GM23338 (cell line): ENCODE measurements at regions not wholly inside any gene's neighbourhood (a gene's known extent, or its start where the extent isn't known, plus 50 kb on each side); places are given as distances from the start of the nearest gene placed in this dataset.

Experiments used
- CREB1 ChIP-seq: fragments of 250-450 bp; sonication (Bioruptor Pico); IDR thresholded peaks from 2 replicates; pipeline ENCODE4 v1.5.0; 2020; ENCODE audit warnings: low read depth, mild to moderate bottlenecking, moderate library complexity
- EZH2 ChIP-seq: fragments of 200-600 bp; sonication (generic); IDR thresholded peaks from one replicate; pipeline ENCODE4 v1.8.0; 2017; ENCODE audit warnings: antibody characterized with exemption, mild to moderate bottlenecking, low read depth; ENCODE audit not compliant: unreplicated experiment
- EZH2phosphoT487 ChIP-seq: fragments of 200-600 bp; sonication (generic); IDR thresholded peaks from one replicate; pipeline ENCODE4 v1.8.1; 2018; ENCODE audit warnings: antibody characterized with exemption; ENCODE audit not compliant: unreplicated experiment
- JUNB ChIP-seq: IDR thresholded peaks from one replicate; pipeline ENCODE4 v1.6.1; 2016; ENCODE audit warnings: antibody characterized with exemption; ENCODE audit not compliant: unreplicated experiment
- NANOG ChIP-seq: IDR thresholded peaks from 2 replicates; pipeline ENCODE4 v1.6.1; 2016; ENCODE audit warnings: antibody characterized with exemption, borderline replicate concordance
- POLR2AphosphoS5 ChIP-seq: IDR thresholded peaks from 2 replicates; pipeline ENCODE4 v1.6.1; 2016; ENCODE audit warnings: antibody characterized with exemption, low read depth
- STAT1 ChIP-seq: IDR thresholded peaks from one replicate; pipeline ENCODE4 v1.6.1; 2016; ENCODE audit warnings: antibody characterized with exemption; ENCODE audit not compliant: unreplicated experiment
- TF ChIP-seq, protein P1 (sequence below), 2 experiments: fragments of 200-600 bp in 1 of 2; sonication (generic) in 1 of 2; conservative IDR thresholded peaks; 2 replicates each; pipeline versions ENCODE4 v1.5.1 to v1.6.1; 2016 to 2017; ENCODE audit warnings: antibody characterized with exemption in 2 of 2, low read depth in 2 of 2, mild to moderate bottlenecking in 2 of 2, moderate library complexity in 1 of 2
- TF ChIP-seq, protein P2 (sequence below): IDR thresholded peaks from 2 replicates; pipeline ENCODE4 v1.6.1; 2016; ENCODE audit warnings: antibody characterized with exemption
- TF ChIP-seq, protein P3 (sequence below): IDR thresholded peaks from one replicate; pipeline ENCODE4 v1.6.1; 2018; ENCODE audit warnings: antibody characterized with exemption; ENCODE audit not compliant: unreplicated experiment

DNA sequence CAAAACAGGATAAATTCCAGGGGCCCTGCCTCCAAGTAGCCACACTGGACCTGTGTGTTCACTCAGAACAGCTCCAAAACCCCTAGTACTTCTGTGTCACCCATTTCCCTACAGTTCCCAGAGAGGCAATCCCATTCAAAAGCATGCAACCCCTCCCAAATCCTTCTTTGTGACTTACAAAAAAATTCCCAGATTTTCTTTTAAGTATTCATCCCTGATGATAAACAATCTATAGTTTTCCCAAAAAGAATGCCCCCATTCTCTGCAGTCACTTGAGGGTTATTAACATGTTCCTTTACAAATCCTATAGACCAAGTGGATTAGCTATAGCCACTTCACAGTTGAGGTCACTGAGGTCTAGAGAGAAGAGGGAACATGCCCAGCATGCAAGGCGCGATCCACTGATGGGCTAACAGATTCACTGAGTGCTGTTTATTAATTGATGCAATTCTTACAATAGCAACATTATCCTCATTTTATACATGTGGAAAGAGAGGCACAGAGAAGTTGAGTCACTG is 85.4 kb downstream of the MYL12B start:
- no peak for TF ChIP-seq EZH2
- TF ChIP-seq EZH2phosphoT487 = no peak
- TF ChIP-seq CREB1 (CRISPR knock-in tag) = no peak
- TF ChIP-seq POLR2AphosphoS5 = no peak
- TF ChIP-seq, protein P1, sequence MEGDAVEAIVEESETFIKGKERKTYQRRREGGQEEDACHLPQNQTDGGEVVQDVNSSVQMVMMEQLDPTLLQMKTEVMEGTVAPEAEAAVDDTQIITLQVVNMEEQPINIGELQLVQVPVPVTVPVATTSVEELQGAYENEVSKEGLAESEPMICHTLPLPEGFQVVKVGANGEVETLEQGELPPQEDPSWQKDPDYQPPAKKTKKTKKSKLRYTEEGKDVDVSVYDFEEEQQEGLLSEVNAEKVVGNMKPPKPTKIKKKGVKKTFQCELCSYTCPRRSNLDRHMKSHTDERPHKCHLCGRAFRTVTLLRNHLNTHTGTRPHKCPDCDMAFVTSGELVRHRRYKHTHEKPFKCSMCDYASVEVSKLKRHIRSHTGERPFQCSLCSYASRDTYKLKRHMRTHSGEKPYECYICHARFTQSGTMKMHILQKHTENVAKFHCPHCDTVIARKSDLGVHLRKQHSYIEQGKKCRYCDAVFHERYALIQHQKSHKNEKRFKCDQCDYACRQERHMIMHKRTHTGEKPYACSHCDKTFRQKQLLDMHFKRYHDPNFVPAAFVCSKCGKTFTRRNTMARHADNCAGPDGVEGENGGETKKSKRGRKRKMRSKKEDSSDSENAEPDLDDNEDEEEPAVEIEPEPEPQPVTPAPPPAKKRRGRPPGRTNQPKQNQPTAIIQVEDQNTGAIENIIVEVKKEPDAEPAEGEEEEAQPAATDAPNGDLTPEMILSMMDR (conservative IDR thresholded peaks at IDR 0.05; ENCODE audit: low read depth in 2 of 2) = no peak
- TF ChIP-seq, protein P2, sequence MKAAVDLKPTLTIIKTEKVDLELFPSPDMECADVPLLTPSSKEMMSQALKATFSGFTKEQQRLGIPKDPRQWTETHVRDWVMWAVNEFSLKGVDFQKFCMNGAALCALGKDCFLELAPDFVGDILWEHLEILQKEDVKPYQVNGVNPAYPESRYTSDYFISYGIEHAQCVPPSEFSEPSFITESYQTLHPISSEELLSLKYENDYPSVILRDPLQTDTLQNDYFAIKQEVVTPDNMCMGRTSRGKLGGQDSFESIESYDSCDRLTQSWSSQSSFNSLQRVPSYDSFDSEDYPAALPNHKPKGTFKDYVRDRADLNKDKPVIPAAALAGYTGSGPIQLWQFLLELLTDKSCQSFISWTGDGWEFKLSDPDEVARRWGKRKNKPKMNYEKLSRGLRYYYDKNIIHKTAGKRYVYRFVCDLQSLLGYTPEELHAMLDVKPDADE = no peak
- TF ChIP-seq, protein P3, sequence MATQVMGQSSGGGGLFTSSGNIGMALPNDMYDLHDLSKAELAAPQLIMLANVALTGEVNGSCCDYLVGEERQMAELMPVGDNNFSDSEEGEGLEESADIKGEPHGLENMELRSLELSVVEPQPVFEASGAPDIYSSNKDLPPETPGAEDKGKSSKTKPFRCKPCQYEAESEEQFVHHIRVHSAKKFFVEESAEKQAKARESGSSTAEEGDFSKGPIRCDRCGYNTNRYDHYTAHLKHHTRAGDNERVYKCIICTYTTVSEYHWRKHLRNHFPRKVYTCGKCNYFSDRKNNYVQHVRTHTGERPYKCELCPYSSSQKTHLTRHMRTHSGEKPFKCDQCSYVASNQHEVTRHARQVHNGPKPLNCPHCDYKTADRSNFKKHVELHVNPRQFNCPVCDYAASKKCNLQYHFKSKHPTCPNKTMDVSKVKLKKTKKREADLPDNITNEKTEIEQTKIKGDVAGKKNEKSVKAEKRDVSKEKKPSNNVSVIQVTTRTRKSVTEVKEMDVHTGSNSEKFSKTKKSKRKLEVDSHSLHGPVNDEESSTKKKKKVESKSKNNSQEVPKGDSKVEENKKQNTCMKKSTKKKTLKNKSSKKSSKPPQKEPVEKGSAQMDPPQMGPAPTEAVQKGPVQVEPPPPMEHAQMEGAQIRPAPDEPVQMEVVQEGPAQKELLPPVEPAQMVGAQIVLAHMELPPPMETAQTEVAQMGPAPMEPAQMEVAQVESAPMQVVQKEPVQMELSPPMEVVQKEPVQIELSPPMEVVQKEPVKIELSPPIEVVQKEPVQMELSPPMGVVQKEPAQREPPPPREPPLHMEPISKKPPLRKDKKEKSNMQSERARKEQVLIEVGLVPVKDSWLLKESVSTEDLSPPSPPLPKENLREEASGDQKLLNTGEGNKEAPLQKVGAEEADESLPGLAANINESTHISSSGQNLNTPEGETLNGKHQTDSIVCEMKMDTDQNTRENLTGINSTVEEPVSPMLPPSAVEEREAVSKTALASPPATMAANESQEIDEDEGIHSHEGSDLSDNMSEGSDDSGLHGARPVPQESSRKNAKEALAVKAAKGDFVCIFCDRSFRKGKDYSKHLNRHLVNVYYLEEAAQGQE = no peak
- no peak for TF ChIP-seq NANOG
- TF ChIP-seq JUNB = no peak
- no peak for TF ChIP-seq STAT1
